HepG2 (cell line): ENCODE measurements at regions not wholly inside any gene's neighbourhood (a gene's known extent, or its start where the extent isn't known, plus 50 kb on each side); places are given as distances from the start of the nearest gene placed in this dataset.

Source experiments
- ATAC-seq: fragments of 200-7000 bp; cut with Tn5 transposase; 3 replicates; pipeline ENCODE4 v1.9.1; 2020; ENCODE audit warnings: mild to moderate bottlenecking, moderate library complexity
- BruUV-seq: library from RNA; stranded (reverse); fragments of 400-500 nt; replicated peaks from 2 replicates; lab custom pipeline; 2021; lab: Mats Ljungman, UMichigan
- CTCF ChIA-PET: fragments of 300-600 bp; formaldehyde crosslinking; extraction: SDS; loops from one replicate; lab custom pipeline; 2021; ENCODE audit warnings: low total read pairs, inconsistent platforms, low intra/inter-chr PET ratio; lab: Yijun Ruan, JAX
- POLR2A ChIA-PET: fragments of 350-600 bp; sonication (Branson Sonifier 250); formaldehyde crosslinking; loops from one replicate; lab custom pipeline; 2020; ENCODE audit warnings: antibody characterized with exemption, inconsistent platforms; lab: Yijun Ruan, JAX
- DNase-seq: peaks from one replicate; pipeline ENCODE4 v3.0.0-alpha.2; 2015; ENCODE audit warnings: low spot score
- FAIRE-seq: peaks from 3 replicates; lab custom pipeline; 2011; peaks lifted over from hg19 to GRCh38; lab: Jason Lieb, UNC
- H2AFZ ChIP-seq: one replicate; pipeline ENCODE4 v1.6.1; 2011; ENCODE audit warnings: low read length, inconsistent platforms
- H3K27ac ChIP-seq: fragments of 300-600 bp; 3 replicates; pipeline ENCODE4 v1.8.0; 2011; ENCODE audit warnings: mixed run types, mild to moderate bottlenecking, mixed read lengths, low read length, inconsistent platforms; ENCODE audit not compliant: insufficient read depth; ENCODE audit errors: extremely low read length
- H3K27me3 ChIP-seq, 2 experiments: fragments of 200-600 bp in 1 of 2; 2 replicates in 1 of 2; 3 replicates in 1 of 2; pipeline versions ENCODE4 v1.6.0 to v1.8.0; 2011; ENCODE audit warnings: low read length in 2 of 2, mild to moderate bottlenecking in 2 of 2, moderate library complexity in 2 of 2, inconsistent platforms in 1 of 2; ENCODE audit not compliant: insufficient read depth in 2 of 2, control insufficient read depth in 1 of 2
- H3K36me3 ChIP-seq, 2 experiments: fragments of 200-600 bp in 1 of 2; replicated peaks in 1 of 2; 2 replicates in 1 of 2; 3 replicates in 1 of 2; pipeline versions ENCODE4 v1.5.1 to v1.8.0; 2011; ENCODE audit warnings: low read length in 2 of 2, inconsistent platforms in 1 of 2; ENCODE audit not compliant: insufficient read depth in 2 of 2, control insufficient read depth in 1 of 2
- H3K4me1 ChIP-seq: 2 replicates; pipeline ENCODE4 v1.5.1; 2012; ENCODE audit warnings: low read length, inconsistent platforms; ENCODE audit not compliant: insufficient read depth
- H3K4me2 ChIP-seq: 2 replicates; pipeline ENCODE4 v1.6.0; 2011; ENCODE audit warnings: low read depth, low read length, inconsistent platforms
- H3K4me3 ChIP-seq, 3 experiments: fragments of 200-600 bp in 1 of 3; sonication (generic), shearing (Covaris generic) in 1 of 3; replicated peaks in 1 of 3; 2 replicates each; pipeline ENCODE4 v1.5.1; 2011 to 2016; ENCODE audit warnings: low read length in 3 of 3, inconsistent platforms in 2 of 3, low read depth in 2 of 3, mild to moderate bottlenecking in 2 of 3, control low read depth in 1 of 3, mixed read lengths in 1 of 3; ENCODE audit not compliant: insufficient read depth in 1 of 3
- H3K79me2 ChIP-seq: one replicate; pipeline ENCODE4 v1.6.1; 2011; ENCODE audit warnings: low read length, inconsistent platforms; ENCODE audit not compliant: insufficient read depth
- H3K9ac ChIP-seq: 2 replicates; pipeline ENCODE4 v1.6.0; 2011; ENCODE audit warnings: mild to moderate bottlenecking, low read depth, low read length, inconsistent platforms; ENCODE audit not compliant: insufficient read depth
- H3K9me3 ChIP-seq: 2 replicates; pipeline ENCODE4 v1.5.1; 2012; ENCODE audit warnings: mild to moderate bottlenecking, low read length
- H4K20me1 ChIP-seq: 2 replicates; pipeline ENCODE4 v1.6.0; 2011; ENCODE audit warnings: inconsistent platforms, mild to moderate bottlenecking, low read length, moderate library complexity; ENCODE audit not compliant: insufficient read depth
- ATF1 ChIP-seq: IDR thresholded peaks from 2 replicates; pipeline ENCODE4 v1.6.1; 2016; ENCODE audit warnings: mild to moderate bottlenecking, control low read depth
- PCBP2 ChIP-seq: fragments of 200-400 bp; formaldehyde crosslinking; optimal IDR thresholded peaks from 2 replicates; pipeline ENCODE3; 2018; ENCODE audit warnings: low read length, low read depth; ENCODE audit not compliant: poor library complexity, severe bottlenecking
- PHF20 ChIP-seq: sonication (generic); formaldehyde crosslinking; IDR thresholded peaks from 2 replicates; pipeline ENCODE4 v1.5.0; 2020; ENCODE audit warnings: mild to moderate bottlenecking, missing genetic modification reagents
- SOX6 ChIP-seq, 2 experiments: fragments of 450-650 bp in 1 of 2; sonication (generic) in 1 of 2; formaldehyde crosslinking in 1 of 2; IDR thresholded peaks; 2 replicates each; pipeline versions ENCODE4 v1.4.0 to v1.6.1; 2017 to 2020; ENCODE audit warnings: antibody characterized with exemption in 1 of 2, mild to moderate bottlenecking in 1 of 2, missing genetic modification reagents in 1 of 2
- SRSF1 ChIP-seq: fragments of 200-400 bp; formaldehyde crosslinking; optimal IDR thresholded peaks from 2 replicates; pipeline ENCODE3; 2017; ENCODE audit warnings: mild to moderate bottlenecking, low read depth, low read length, moderate library complexity
- TAF1 ChIP-seq: sonication (generic); formaldehyde crosslinking; IDR thresholded peaks from 2 replicates; pipeline ENCODE4 v1.4.0; 2020; ENCODE audit warnings: missing genetic modification reagents
- ZNF230 ChIP-seq: sonication (generic); formaldehyde crosslinking; IDR thresholded peaks from 2 replicates; pipeline ENCODE4 v1.4.0; 2020; ENCODE audit warnings: mild to moderate bottlenecking, missing genetic modification reagents
- ZNF235 ChIP-seq: sonication (generic); formaldehyde crosslinking; IDR thresholded peaks from 2 replicates; pipeline ENCODE4 v1.8.1; 2023; ENCODE audit warnings: mild to moderate bottlenecking, missing genetic modification reagents, borderline replicate concordance
- ZNF562 ChIP-seq: sonication (generic); formaldehyde crosslinking; IDR thresholded peaks from 2 replicates; pipeline ENCODE4 v1.8.0; 2022; ENCODE audit warnings: missing genetic modification reagents, borderline replicate concordance
- ZNF563 ChIP-seq: sonication (generic); formaldehyde crosslinking; IDR thresholded peaks from 2 replicates; pipeline ENCODE4 v1.8.0; 2022; ENCODE audit warnings: mild to moderate bottlenecking, moderate library complexity, missing genetic modification reagents
- ZNF607 ChIP-seq: sonication (generic); formaldehyde crosslinking; IDR thresholded peaks from 2 replicates; pipeline ENCODE4 v1.5.1; 2020; ENCODE audit warnings: missing genetic modification reagents, mild to moderate bottlenecking, borderline replicate concordance
- ZNF652 ChIP-seq: IDR thresholded peaks from 2 replicates; pipeline ENCODE4 v1.6.1; 2016; ENCODE audit warnings: low read depth, borderline replicate concordance
- WGBS: methylation state at CpG from one replicate; pipeline ENCODE4 v1.1.6; 2017; ENCODE audit warnings: low lambda C conversion rate; 5-methylcytosine and 5-hydroxymethylcytosine counted together
- in situ Hi-C: cut with HindIII; loops from 2 replicates; pipeline ENCODE4 v1.10.0; 2017; ENCODE audit warnings: low pct_unique_long_range_greater_than_20kb; ENCODE audit not compliant: extremely low pct_ligation_motif_present
- intact Hi-C: fragments of 100-400 bp; cut with micrococcal nuclease; formaldehyde crosslinking; loops from one replicate; pipeline ENCODE4 v1.10.0; 2022; ENCODE audit not compliant: unreplicated experiment
- TF ChIP-seq, protein P1 (sequence below): sonication (generic); formaldehyde crosslinking; IDR thresholded peaks from 2 replicates; pipeline ENCODE4 v1.5.0; 2020; ENCODE audit warnings: missing genetic modification reagents
- TF ChIP-seq, protein P2 (sequence below): sonication (generic); formaldehyde crosslinking; IDR thresholded peaks from 2 replicates; pipeline ENCODE4 v1.4.0; 2020; ENCODE audit warnings: mild to moderate bottlenecking, missing genetic modification reagents
- TF ChIP-seq, protein P3 (sequence below): sonication (generic); formaldehyde crosslinking; IDR thresholded peaks from 2 replicates; pipeline ENCODE4 v1.8.0; 2022; ENCODE audit warnings: missing genetic modification reagents, low read depth, mild to moderate bottlenecking, borderline replicate concordance
- TF ChIP-seq, protein P4 (sequence below): sonication (generic); formaldehyde crosslinking; IDR thresholded peaks from 2 replicates; pipeline ENCODE4 v1.8.1; 2022; ENCODE audit warnings: low read depth, mild to moderate bottlenecking, missing genetic modification reagents
- TF ChIP-seq, protein P5 (sequence below): sonication (generic); formaldehyde crosslinking; IDR thresholded peaks from 2 replicates; pipeline ENCODE4 v1.8.1; 2023; ENCODE audit warnings: mild to moderate bottlenecking, missing genetic modification reagents

DNA sequence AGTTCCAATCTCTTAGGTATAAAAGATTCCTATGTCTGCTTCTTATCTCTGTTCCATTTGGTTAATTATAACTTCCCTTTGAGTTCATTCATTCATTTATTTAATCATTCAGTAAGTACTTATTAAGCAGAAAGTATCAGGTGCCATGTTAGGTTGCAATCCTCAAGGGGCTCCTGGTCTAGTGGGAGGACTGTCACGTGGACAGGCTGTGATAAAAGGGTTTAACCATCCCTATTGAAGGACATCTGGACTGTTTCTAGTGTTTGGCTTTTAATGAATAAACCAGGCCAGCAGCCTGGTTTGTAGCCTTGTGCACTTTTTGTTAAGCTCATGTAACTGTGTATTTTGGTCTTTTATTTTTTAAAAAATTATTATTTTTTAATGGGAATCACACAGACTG is 162.1 kb upstream of the OGFRL1 start:
- WGBS = 0% methylated on average over 1 of the region's 1 CpG
- H4K20me1 ChIP-seq = no peaks in the 10 kb centered on the region
- no peaks in the 10 kb centered on the region for H3K36me3 ChIP-seq
- DNase-seq = no peak
- no peaks in the 10 kb centered on the region for H3K27me3 ChIP-seq
- no peaks in the 10 kb centered on the region for H3K79me2 ChIP-seq
- H3K4me2 ChIP-seq = no peak overlapping the region
- ChIA-PET POLR2A (no interaction called here), CTCF (no interaction called here)
- in situ Hi-C loops (no loop called here), intact Hi-C loops (no loop called here)
- no TSS peak for BruUV-seq
- no peak for FAIRE-seq
- no peak overlapping the region for H3K4me3 ChIP-seq
- no peaks in the 10 kb centered on the region for H3K9me3 ChIP-seq
- no peak overlapping the region for H3K9ac ChIP-seq
- no peak overlapping the region for H2AFZ ChIP-seq
- no peak overlapping the region for H3K27ac ChIP-seq
- ATAC-seq = no peak
- H3K4me1 ChIP-seq = no peaks in the 10 kb centered on the region
- TF ChIP-seq, protein P1, sequence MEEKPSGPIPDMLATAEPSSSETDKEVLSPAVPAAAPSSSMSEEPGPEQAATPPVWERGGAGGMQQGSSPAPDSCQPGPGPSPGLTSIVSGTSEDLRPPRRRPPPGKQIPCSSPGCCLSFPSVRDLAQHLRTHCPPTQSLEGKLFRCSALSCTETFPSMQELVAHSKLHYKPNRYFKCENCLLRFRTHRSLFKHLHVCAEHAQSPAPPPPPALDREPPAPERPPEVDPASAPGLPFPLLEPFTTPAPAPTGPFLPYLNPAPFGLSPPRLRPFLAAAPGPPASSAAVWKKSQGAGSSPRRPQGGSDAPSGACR (CRISPR knock-in tag) = no peak
- no peak for TF ChIP-seq SRSF1
- no peak for TF ChIP-seq ZNF607
- no peak for TF ChIP-seq ZNF562 (CRISPR knock-in tag)
- TF ChIP-seq ZNF235 (CRISPR knock-in tag) = no peak
- TF ChIP-seq TAF1 = no peak
- TF ChIP-seq ZNF652 (CRISPR knock-in tag) = no peak
- TF ChIP-seq, protein P2, sequence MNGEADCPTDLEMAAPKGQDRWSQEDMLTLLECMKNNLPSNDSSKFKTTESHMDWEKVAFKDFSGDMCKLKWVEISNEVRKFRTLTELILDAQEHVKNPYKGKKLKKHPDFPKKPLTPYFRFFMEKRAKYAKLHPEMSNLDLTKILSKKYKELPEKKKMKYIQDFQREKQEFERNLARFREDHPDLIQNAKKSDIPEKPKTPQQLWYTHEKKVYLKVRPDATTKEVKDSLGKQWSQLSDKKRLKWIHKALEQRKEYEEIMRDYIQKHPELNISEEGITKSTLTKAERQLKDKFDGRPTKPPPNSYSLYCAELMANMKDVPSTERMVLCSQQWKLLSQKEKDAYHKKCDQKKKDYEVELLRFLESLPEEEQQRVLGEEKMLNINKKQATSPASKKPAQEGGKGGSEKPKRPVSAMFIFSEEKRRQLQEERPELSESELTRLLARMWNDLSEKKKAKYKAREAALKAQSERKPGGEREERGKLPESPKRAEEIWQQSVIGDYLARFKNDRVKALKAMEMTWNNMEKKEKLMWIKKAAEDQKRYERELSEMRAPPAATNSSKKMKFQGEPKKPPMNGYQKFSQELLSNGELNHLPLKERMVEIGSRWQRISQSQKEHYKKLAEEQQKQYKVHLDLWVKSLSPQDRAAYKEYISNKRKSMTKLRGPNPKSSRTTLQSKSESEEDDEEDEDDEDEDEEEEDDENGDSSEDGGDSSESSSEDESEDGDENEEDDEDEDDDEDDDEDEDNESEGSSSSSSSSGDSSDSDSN (CRISPR knock-in tag) = no peak
- TF ChIP-seq ZNF230 = no peak
- TF ChIP-seq, protein P3, sequence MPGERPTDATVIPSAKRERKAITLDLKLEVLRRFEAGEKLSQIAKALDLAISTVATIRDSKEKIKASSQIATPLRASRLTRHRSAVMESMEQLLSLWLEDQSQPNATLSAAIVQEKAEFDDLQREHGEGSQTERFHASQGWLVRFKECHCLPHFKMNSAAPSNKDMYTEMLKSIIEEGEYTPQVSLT (CRISPR knock-in tag) = no peak
- TF ChIP-seq, protein P4, sequence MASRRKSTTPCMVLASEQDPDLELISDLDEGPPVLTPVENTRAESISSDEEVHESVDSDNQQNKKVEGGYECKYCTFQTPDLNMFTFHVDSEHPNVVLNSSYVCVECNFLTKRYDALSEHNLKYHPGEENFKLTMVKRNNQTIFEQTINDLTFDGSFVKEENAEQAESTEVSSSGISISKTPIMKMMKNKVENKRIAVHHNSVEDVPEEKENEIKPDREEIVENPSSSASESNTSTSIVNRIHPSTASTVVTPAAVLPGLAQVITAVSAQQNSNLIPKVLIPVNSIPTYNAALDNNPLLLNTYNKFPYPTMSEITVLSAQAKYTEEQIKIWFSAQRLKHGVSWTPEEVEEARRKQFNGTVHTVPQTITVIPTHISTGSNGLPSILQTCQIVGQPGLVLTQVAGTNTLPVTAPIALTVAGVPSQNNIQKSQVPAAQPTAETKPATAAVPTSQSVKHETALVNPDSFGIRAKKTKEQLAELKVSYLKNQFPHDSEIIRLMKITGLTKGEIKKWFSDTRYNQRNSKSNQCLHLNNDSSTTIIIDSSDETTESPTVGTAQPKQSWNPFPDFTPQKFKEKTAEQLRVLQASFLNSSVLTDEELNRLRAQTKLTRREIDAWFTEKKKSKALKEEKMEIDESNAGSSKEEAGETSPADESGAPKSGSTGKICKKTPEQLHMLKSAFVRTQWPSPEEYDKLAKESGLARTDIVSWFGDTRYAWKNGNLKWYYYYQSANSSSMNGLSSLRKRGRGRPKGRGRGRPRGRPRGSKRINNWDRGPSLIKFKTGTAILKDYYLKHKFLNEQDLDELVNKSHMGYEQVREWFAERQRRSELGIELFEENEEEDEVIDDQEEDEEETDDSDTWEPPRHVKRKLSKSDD = no peak
- TF ChIP-seq PCBP2 = no peak
- TF ChIP-seq SOX6 (IDR thresholded peaks at IDR 0.05) = no peak
- TF ChIP-seq SOX6 (CRISPR knock-in tag; IDR thresholded peaks at IDR 0.05) = no peak
- TF ChIP-seq, protein P5, sequence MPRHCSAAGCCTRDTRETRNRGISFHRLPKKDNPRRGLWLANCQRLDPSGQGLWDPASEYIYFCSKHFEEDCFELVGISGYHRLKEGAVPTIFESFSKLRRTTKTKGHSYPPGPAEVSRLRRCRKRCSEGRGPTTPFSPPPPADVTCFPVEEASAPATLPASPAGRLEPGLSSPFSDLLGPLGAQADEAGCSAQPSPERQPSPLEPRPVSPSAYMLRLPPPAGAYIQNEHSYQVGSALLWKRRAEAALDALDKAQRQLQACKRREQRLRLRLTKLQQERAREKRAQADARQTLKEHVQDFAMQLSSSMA (CRISPR knock-in tag) = no peak
- no peak for TF ChIP-seq PHF20 (CRISPR knock-in tag)
- TF ChIP-seq ZNF563 = no peak
- no peak for TF ChIP-seq ATF1 (CRISPR knock-in tag)
